GM23338 (cell line): ENCODE measurements at regions not wholly inside any gene's neighbourhood (a gene's known extent, or its start where the extent isn't known, plus 50 kb on each side); places are given as distances from the start of the nearest gene placed in this dataset.

Source experiments
- EZH2 ChIP-seq: fragments of 200-600 bp; sonication (generic); IDR thresholded peaks from one replicate; pipeline ENCODE4 v1.8.0; 2017; ENCODE audit warnings: antibody characterized with exemption, mild to moderate bottlenecking, low read depth; ENCODE audit not compliant: unreplicated experiment
- EZH2phosphoT487 ChIP-seq: fragments of 200-600 bp; sonication (generic); IDR thresholded peaks from one replicate; pipeline ENCODE4 v1.8.1; 2018; ENCODE audit warnings: antibody characterized with exemption; ENCODE audit not compliant: unreplicated experiment
- JUNB ChIP-seq: IDR thresholded peaks from one replicate; pipeline ENCODE4 v1.6.1; 2016; ENCODE audit warnings: antibody characterized with exemption; ENCODE audit not compliant: unreplicated experiment
- POLR2AphosphoS5 ChIP-seq: IDR thresholded peaks from 2 replicates; pipeline ENCODE4 v1.6.1; 2016; ENCODE audit warnings: antibody characterized with exemption, low read depth
- STAT1 ChIP-seq: IDR thresholded peaks from one replicate; pipeline ENCODE4 v1.6.1; 2016; ENCODE audit warnings: antibody characterized with exemption; ENCODE audit not compliant: unreplicated experiment
- TF ChIP-seq, protein P1 (sequence below), 2 experiments: fragments of 200-600 bp in 1 of 2; sonication (generic) in 1 of 2; conservative IDR thresholded peaks; 2 replicates each; pipeline versions ENCODE4 v1.5.1 to v1.6.1; 2016 to 2017; ENCODE audit warnings: antibody characterized with exemption in 2 of 2, low read depth in 2 of 2, mild to moderate bottlenecking in 2 of 2, moderate library complexity in 1 of 2
- TF ChIP-seq, protein P2 (sequence below): IDR thresholded peaks from one replicate; pipeline ENCODE4 v1.6.1; 2018; ENCODE audit warnings: antibody characterized with exemption; ENCODE audit not compliant: unreplicated experiment

DNA sequence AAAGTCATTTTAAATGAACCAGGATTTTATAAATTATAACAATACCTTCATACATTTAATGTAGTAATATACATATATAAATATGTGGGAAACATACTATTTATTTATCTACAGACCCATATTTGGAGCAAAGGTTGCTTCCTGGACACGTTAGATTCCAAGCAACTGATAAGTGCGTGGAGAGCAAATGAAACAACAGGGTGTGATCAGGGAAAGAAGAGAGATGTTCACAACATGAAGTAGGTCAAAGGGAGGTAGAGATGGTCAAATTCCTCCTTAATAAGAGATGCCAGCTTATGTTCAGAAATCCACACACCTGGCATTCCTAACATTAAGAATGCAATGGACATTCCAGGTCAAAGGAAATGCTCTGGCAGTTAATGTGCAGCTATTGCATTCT, 53.1 kb upstream of the HPGD start:
- TF ChIP-seq, protein P1, sequence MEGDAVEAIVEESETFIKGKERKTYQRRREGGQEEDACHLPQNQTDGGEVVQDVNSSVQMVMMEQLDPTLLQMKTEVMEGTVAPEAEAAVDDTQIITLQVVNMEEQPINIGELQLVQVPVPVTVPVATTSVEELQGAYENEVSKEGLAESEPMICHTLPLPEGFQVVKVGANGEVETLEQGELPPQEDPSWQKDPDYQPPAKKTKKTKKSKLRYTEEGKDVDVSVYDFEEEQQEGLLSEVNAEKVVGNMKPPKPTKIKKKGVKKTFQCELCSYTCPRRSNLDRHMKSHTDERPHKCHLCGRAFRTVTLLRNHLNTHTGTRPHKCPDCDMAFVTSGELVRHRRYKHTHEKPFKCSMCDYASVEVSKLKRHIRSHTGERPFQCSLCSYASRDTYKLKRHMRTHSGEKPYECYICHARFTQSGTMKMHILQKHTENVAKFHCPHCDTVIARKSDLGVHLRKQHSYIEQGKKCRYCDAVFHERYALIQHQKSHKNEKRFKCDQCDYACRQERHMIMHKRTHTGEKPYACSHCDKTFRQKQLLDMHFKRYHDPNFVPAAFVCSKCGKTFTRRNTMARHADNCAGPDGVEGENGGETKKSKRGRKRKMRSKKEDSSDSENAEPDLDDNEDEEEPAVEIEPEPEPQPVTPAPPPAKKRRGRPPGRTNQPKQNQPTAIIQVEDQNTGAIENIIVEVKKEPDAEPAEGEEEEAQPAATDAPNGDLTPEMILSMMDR (conservative IDR thresholded peaks at IDR 0.05; ENCODE audit: low read depth in 2 of 2): no peak
- TF ChIP-seq POLR2AphosphoS5 (no peak), JUNB (no peak), EZH2 (no peak), STAT1 (no peak), EZH2phosphoT487 (no peak)
- TF ChIP-seq, protein P2, sequence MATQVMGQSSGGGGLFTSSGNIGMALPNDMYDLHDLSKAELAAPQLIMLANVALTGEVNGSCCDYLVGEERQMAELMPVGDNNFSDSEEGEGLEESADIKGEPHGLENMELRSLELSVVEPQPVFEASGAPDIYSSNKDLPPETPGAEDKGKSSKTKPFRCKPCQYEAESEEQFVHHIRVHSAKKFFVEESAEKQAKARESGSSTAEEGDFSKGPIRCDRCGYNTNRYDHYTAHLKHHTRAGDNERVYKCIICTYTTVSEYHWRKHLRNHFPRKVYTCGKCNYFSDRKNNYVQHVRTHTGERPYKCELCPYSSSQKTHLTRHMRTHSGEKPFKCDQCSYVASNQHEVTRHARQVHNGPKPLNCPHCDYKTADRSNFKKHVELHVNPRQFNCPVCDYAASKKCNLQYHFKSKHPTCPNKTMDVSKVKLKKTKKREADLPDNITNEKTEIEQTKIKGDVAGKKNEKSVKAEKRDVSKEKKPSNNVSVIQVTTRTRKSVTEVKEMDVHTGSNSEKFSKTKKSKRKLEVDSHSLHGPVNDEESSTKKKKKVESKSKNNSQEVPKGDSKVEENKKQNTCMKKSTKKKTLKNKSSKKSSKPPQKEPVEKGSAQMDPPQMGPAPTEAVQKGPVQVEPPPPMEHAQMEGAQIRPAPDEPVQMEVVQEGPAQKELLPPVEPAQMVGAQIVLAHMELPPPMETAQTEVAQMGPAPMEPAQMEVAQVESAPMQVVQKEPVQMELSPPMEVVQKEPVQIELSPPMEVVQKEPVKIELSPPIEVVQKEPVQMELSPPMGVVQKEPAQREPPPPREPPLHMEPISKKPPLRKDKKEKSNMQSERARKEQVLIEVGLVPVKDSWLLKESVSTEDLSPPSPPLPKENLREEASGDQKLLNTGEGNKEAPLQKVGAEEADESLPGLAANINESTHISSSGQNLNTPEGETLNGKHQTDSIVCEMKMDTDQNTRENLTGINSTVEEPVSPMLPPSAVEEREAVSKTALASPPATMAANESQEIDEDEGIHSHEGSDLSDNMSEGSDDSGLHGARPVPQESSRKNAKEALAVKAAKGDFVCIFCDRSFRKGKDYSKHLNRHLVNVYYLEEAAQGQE: no peak
